NCI-H2227 treated with DMSO at 0.1 percent for 48 hours (cell line): ENCODE measurements at regions not wholly inside any gene's neighbourhood (a gene's known extent, or its start where the extent isn't known, plus 50 kb on each side); places are given as distances from the start of the nearest gene placed in this dataset.
"Not testable (repeated sequence)": the region's sequence is repeated elsewhere in the genome, so short reads cannot be mapped to it uniquely, and the experiment has no call there.

Experiments
- DNase-seq: peaks from one replicate; lab custom pipeline; 2025; lab: John Stamatoyannopoulos, UW

- not testable (repeated sequence) for DNase-seq
These were observed 106.1 kb downstream of the CHD1L start for GRCh38 chr1:147348592-147348991.

- no peak for DNase-seq
These were observed 107.0 kb downstream of the CHD1L start for GRCh38 chr1:147349533-147349932.

- no peak for DNase-seq
These were observed 108.8 kb downstream of the CHD1L start for GRCh38 chr1:147351140-147351835.

GRCh38 chr1:147377263-147378246 is 135.1 kb downstream of the CHD1L start:
- no peak for DNase-seq

GRCh38 chr1:147379889-147380288 is 137.4 kb downstream of the CHD1L start:
- no peak for DNase-seq

GRCh38 chr1:147384804-147385203 is 142.3 kb downstream of the CHD1L start:
- no peak for DNase-seq

- DNase-seq = no peak
These were observed 146.5 kb downstream of the CHD1L start for GRCh38 chr1:147388969-147389368.

- DNase-seq = peak; percentile 31
These were observed 147.2 kb downstream of the CHD1L start for GRCh38 chr1:147389532-147390184.

GRCh38 chr1:147390185-147390542 is 147.7 kb downstream of the CHD1L start:
- no peak for DNase-seq

GRCh38 chr1:147391114-147391513 is 148.6 kb downstream of the CHD1L start:
- DNase-seq = no peak

- DNase-seq = not testable (repeated sequence)
These were observed 138.8 kb upstream of the BCL9 start for GRCh38 chr1:147402326-147403045.

- DNase-seq = not testable (repeated sequence)
These were observed 137.0 kb upstream of the BCL9 start for GRCh38 chr1:147404344-147404743.

GRCh38 chr1:147409886-147410285 is 131.4 kb upstream of the BCL9 start:
- DNase-seq = no peak

- no peak for DNase-seq
These were observed 128.1 kb upstream of the BCL9 start for GRCh38 chr1:147413110-147413605.

- no peak for DNase-seq
These were observed 126.7 kb upstream of the BCL9 start for GRCh38 chr1:147414505-147415163.

GRCh38 chr1:147417024-147417423 is 124.3 kb upstream of the BCL9 start:
- no peak for DNase-seq

GRCh38 chr1:147423100-147423827 is 118.0 kb upstream of the BCL9 start:
- not testable (repeated sequence) for DNase-seq

GRCh38 chr1:147434921-147435320 is 106.4 kb upstream of the BCL9 start:
- DNase-seq = no peak

GRCh38 chr1:147444381-147444780 is 96.9 kb upstream of the BCL9 start:
- no peak for DNase-seq

GRCh38 chr1:147451628-147452027 is 89.7 kb upstream of the BCL9 start:
- no peak for DNase-seq
